ENCODE measurements at regions not wholly inside any gene's neighbourhood (a gene's known extent, or its start where the extent isn't known, plus 50 kb on each side); places are given as distances from the start of the nearest gene placed in this dataset.

- DNase-seq (ENCODE audit: extremely low read depth, low read depth): peak; percentile 3
- TF ChIP-seq CTCF (IDR thresholded peaks at IDR 0.05; ENCODE audit: low read depth, low read length): peak; percentile 21
These were observed 177.9 kb downstream of the CYRIA start for GRCh38 chr2:16487686-16488085.

GRCh38 chr2:16485251-16485650 lies 180.4 kb downstream of the CYRIA start:
- no peak for TF ChIP-seq CTCF (IDR thresholded peaks at IDR 0.05; ENCODE audit: low read depth, low read length)
- no peak for DNase-seq (ENCODE audit: extremely low read depth, low read depth)

- no peak for DNase-seq (ENCODE audit: extremely low read depth, low read depth)
- TF ChIP-seq CTCF (IDR thresholded peaks at IDR 0.05; ENCODE audit: low read depth, low read length): no peak
These were observed 183.2 kb downstream of the CYRIA start for GRCh38 chr2:16482460-16482859.

- TF ChIP-seq CTCF (IDR thresholded peaks at IDR 0.05; ENCODE audit: low read depth, low read length): no peak
These were observed 184.3 kb downstream of the CYRIA start for GRCh38 chr2:16481351-16481750.

GRCh38 chr2:16479721-16480120 lies 185.9 kb downstream of the CYRIA start:
- no peak for TF ChIP-seq CTCF (IDR thresholded peaks at IDR 0.05; ENCODE audit: low read depth, low read length)

More at GRCh38 chr2:16481351-16481750, 184.3 kb downstream of the CYRIA start:
- no peak for DNase-seq (ENCODE audit: extremely low read depth, low read depth)

GRCh38 chr2:16478434-16479210 lies 187.0 kb downstream of the CYRIA start:
- TF ChIP-seq CTCF (IDR thresholded peaks at IDR 0.05; ENCODE audit: low read depth, low read length): no peak
- DNase-seq (ENCODE audit: extremely low read depth, low read depth): no peak

More at GRCh38 chr2:16479721-16480120, 185.9 kb downstream of the CYRIA start:
- no peak for DNase-seq (ENCODE audit: extremely low read depth, low read depth)

GRCh38 chr2:16477648-16478047 lies 188.0 kb downstream of the CYRIA start:
- no peak for TF ChIP-seq CTCF (IDR thresholded peaks at IDR 0.05; ENCODE audit: low read depth, low read length)
- DNase-seq (ENCODE audit: extremely low read depth, low read depth): no peak
